ENCODE measurements at regions not wholly inside any gene's neighbourhood (a gene's known extent, or its start where the extent isn't known, plus 50 kb on each side); places are given as distances from the start of the nearest gene placed in this dataset.

- no peak for DNase-seq (ENCODE audit: low spot score)
Observed at GRCh38 chr20:24870057-24870456, 79.0 kb upstream of the CST7 start.

DNA sequence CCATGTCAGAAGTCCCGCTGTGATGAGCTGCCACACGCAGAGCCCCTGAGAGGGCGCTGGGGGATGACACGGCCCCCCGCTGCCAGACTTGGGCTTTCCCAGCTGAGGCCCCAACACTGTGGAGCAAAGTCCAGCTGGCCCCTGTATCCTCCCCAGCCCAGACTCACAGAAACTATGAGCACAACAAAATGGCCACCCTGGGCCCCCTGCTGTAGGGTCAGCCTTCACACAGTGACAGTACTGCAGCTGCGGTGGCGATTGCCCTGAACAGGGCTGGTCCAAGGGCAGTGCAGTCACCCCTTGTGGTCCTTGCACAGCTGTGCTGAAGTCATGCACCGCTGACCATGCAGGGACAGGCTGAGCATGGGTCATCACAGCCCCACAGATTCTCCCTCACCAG is 78.2 kb upstream of the CST7 start:
- DNase-seq (ENCODE audit: low spot score) = no peak

- DNase-seq (ENCODE audit: low spot score) = no peak
Observed at GRCh38 chr20:24871480-24872213, 77.4 kb upstream of the CST7 start.

DNA sequence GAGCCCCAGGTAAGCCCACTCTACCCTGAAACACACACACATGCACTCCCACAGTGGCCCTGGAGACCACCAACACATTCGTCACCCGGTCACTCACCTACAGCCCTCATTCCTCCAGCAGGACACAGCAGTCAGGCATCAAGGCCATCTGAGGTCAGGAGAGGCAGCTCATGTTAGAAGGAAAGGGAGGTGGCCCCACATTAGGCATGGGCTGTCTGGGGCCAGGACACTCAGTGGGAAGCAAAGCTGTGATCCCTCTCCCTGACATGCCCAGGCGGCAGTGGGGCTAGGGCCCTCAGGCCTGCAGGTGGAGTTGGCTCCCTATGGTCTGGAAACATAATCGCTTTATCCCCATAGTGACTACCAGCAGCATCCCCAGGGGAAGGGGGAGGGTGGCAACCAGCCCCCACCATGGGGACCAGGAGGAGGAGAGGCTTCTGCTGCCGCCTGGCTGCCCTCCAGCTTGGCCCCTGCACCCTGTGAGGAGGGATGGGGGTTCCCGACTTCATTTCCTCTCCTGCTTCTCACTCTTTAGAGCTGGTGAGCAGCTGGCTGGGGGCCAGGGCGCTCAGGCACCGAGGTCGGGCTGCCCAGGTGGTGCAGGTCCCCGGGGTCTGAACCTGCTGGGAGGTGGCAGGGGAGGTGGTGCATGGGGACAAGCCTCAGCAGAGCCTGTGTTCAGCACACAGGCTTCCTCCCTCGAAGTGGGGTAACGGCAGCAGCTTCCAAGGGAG is 76.6 kb upstream of the CST7 start:
- no peak for DNase-seq (ENCODE audit: low spot score)

GRCh38 chr20:24873025-24873620 is 75.9 kb upstream of the CST7 start:
- DNase-seq (ENCODE audit: low spot score) = peak; percentile 2

DNA sequence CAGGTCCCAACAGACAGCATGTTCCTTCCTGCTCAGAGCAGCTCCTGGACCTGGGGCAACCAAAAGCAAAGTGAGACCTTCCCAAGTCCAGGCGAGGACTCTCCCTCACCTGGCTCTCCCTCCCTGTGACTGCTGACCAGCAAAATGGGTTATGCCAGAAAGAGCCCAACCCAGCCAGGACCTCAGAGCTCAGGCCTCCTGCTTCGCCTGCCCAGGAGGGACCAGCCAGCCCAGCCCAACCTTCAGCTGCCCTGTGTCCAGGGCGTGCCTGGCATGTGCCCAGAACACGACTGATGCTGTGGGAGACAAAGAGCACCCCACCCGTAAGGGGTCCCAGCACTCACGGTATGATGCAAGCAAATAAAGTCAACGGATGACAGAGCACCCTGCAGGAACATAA is 74.0 kb upstream of the CST7 start:
- DNase-seq (ENCODE audit: low spot score) = no peak

GRCh38 chr20:24877652-24878051 is 71.4 kb upstream of the CST7 start:
- DNase-seq (ENCODE audit: low spot score) = no peak

- DNase-seq (ENCODE audit: low spot score) = no peak
Observed at GRCh38 chr20:24878657-24879056, 70.4 kb upstream of the CST7 start.

DNA sequence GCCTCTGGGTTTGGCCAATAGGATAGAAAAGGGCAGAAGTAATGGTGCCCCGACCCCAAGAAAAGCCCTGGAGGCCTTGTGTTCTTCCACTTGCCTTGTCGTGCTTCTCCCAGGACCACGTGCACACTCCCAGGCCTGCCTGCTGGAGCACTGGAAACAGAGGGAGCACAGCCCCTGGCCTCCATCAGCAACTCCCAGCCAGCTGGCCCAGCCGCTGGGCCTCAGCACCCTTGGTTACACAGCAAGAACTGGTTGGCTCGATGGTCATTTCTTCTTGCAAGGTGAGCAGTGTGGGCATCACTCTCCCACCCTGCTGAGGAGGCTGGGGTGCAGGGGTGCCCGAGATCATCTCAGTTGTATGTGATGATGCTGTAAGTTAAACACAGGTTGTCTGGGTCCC is 69.2 kb upstream of the CST7 start:
- DNase-seq (ENCODE audit: low spot score) = no peak

- DNase-seq (ENCODE audit: low spot score) = no peak
Observed at GRCh38 chr20:24880356-24880755, 68.7 kb upstream of the CST7 start.

DNA sequence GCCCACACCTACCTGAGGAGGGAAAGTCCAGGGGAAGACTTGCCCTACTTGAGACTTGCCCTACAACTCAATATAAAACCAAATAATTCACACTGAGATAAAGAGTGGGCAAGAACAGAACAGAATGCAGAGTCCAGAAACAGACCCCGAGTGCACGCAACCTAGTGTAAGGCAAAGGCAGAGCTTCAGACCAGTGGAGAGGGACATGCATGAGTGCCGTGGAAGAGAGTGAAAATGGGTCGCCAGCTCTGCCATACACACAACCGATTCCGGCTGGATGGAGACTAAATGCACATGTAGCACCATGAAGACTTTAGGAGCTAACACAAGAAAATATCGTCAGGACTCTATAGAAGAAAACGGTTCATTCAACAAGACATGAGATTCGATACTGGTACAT is 58.8 kb upstream of the CST7 start:
- no peak for DNase-seq (ENCODE audit: low spot score)

DNA sequence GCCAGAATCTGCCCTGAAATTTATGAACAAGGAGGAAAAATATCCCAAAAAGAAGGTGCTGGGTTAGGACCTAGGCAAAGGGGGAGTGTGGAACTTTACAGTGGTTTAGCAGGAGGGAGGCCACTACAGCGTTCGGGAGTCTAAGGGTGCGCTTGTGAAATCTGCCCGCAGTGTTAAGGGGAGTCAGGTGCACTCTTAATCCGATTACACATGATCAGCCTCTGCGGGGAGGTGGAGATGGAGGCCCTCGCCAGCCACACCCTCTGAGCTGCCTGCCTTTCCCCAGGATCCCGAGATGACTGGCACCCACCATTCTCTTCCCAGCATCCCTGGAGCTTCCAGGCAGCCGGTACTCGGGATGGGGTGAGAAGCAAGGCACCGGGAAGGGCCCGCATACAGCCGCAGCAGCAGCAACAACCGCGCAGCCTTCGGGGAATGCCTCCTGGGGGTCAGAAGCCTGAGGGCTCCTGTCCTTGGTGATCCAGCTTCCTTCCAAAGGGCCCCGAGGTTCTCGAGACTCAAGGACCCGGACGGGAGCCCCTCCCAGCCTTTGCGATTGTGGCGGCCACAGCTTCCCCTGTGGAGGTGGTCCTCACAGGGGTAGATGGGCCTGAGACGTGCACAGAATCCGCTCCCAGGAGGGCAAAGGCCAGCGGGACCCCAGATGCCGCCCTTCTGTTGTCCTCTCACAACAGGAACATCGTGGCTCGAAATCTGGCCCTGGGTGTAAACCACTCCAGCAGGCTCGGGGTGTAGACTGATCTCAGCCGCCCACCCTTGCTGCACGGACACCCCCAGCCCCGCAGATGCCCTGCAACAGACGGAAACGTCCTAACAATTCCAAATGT is 57.3 kb upstream of the CST7 start:
- DNase-seq (ENCODE audit: low spot score) = no peak

- DNase-seq (ENCODE audit: low spot score) = no peak
Observed at GRCh38 chr20:24892522-24892921, 56.5 kb upstream of the CST7 start.

DNA sequence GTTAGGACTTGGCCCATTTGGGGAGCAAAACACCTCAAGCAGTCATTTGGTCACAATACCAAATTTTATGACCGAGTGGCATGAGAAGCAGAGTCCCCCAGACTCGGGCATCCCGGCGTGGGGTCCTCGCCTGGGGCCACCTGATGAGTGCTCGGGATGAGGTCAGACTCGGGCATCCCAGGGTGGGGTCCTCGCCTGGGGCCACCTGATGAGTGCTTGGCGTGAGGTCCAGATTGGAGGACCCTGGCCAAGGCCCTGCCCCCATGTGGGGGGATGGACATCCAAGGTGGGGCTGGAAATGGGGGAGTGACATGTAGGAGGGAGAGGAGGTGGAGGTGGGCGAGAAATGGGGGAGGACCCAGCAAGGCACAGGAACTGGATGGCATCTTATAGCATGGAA is 56.1 kb upstream of the CST7 start:
- DNase-seq (ENCODE audit: low spot score) = no peak

DNA sequence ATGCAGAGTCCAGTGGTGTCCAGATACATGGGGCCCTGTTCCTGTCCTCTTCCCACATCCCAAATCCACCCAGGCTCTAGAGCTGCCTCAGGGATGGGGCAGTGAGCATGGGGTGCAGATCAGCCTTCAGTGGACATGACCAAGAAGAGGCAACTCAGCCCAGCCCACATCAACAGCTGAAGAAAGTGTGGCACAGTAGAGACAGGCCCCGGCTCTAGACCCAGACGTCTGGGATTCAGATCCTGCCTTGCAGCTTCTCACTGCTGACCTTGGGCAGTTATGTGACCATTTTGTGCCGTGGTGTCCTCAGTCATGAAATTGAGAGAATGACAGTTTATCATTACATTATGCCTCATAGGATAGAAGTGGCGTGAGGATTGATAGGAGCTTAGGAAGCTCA is 54.6 kb upstream of the CST7 start:
- DNase-seq (ENCODE audit: low spot score) = no peak

DNA sequence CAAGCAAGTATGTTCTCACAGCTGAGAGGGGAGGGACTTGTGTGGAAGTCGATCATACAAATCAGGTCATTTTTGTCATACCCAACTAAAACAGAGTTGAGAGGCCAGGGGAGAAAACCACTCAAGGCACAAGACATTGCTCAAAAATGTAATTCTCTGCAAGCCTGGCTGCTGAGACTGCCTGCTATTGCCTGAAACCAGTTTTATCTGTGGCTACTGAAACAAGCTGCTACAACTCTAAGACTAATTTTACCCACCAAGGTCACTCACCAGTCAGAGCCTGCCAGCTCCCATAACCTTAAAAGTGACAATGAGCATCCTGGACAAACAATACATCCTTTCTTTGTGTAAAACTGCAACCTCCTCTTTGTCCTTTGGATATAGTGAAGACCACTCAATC is 54.1 kb upstream of the CST7 start:
- DNase-seq (ENCODE audit: low spot score) = no peak

- no peak for DNase-seq (ENCODE audit: low spot score)
Observed at GRCh38 chr20:24895431-24895830, 53.6 kb upstream of the CST7 start.

GRCh38 chr20:24895898-24896658 is 53.0 kb upstream of the CST7 start:
- DNase-seq (ENCODE audit: low spot score) = no peak

GRCh38 chr20:24896984-24897383 is 52.1 kb upstream of the CST7 start:
- DNase-seq (ENCODE audit: low spot score) = no peak

DNA sequence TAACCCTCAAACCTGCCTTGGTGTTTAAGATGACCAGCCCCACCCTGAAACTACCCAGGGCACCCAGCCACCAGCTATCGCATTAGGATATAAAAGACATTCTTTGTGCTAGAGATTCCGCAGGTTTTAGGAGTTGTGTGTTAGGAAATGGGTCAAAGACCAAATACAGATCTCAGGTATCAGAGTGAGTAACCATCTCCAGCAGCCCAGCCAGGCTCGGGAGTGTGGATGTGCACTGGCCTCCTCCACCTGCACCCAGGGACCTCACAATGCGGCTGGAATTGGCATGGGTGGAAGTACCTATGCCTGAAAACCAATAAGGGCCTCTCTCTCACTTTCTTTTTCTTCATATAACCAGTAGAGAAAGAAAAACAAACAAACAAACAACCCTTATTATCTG is 51.1 kb upstream of the CST7 start:
- DNase-seq (ENCODE audit: low spot score) = no peak

GRCh38 chr20:24899153-24899552 is 49.9 kb upstream of the CST7 start:
- DNase-seq (ENCODE audit: low spot score) = no peak

Measured in kidney capillary endothelial cell (primary cell).